GM19372 (cell line): ENCODE measurements at regions not wholly inside any gene's neighbourhood (a gene's known extent, or its start where the extent isn't known, plus 50 kb on each side); places are given as distances from the start of the nearest gene placed in this dataset.

Experiments
- ATAC-seq: cut with Tn5 transposase; IDR thresholded peaks from one replicate; pipeline ENCODE4 v1.9.1; 2021; ENCODE audit warnings: mild to moderate bottlenecking, low read depth, moderate library complexity; ENCODE audit not compliant: unreplicated experiment

GRCh38 chr6:21648475-21649050 is 55.0 kb downstream of the SOX4 start:
- ATAC-seq = peak; percentile 70

- ATAC-seq = no peak
Measured at GRCh38 chr6:21653323-21653722, 59.8 kb downstream of the SOX4 start.

DNA sequence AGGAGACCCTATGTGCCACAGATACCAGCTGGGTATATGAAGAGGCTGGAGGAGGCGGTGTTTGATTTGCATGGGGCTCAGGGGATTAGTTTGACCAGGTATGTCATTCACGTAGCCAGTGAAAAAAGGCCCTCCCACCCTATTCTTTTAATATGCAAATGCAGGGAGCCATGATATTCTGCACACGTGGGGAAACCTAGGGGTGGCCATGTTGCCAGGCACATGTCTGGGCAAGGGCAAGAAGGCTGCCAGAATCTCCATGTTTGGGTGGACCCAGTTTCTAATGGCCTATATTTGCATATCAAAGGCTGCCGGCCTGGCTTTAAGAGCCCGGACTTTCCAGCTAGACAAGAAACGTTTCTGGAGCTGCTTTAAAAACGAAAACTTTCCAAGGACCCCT is 60.4 kb downstream of the SOX4 start:
- no peak for ATAC-seq

- no peak for ATAC-seq
Measured at GRCh38 chr6:21654361-21654760, 60.8 kb downstream of the SOX4 start.

DNA sequence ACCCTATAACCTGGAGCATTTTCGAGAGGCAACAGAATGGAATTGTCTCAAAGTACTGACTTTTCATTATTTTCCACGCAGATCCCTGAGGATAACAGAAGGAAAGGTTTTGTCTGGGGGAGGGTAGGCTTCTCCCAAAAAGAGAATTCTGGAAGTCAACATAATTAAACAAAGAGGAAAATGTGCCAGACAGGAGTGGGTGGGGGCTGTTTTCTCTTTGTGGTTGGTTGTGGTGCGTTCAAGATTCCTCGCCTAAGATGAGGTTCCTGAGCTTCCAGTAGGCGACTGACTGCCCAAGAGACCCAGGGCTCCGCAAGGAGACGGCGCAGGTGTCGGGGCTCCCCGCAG is 70.4 kb downstream of the SOX4 start:
- ATAC-seq = no peak

DNA sequence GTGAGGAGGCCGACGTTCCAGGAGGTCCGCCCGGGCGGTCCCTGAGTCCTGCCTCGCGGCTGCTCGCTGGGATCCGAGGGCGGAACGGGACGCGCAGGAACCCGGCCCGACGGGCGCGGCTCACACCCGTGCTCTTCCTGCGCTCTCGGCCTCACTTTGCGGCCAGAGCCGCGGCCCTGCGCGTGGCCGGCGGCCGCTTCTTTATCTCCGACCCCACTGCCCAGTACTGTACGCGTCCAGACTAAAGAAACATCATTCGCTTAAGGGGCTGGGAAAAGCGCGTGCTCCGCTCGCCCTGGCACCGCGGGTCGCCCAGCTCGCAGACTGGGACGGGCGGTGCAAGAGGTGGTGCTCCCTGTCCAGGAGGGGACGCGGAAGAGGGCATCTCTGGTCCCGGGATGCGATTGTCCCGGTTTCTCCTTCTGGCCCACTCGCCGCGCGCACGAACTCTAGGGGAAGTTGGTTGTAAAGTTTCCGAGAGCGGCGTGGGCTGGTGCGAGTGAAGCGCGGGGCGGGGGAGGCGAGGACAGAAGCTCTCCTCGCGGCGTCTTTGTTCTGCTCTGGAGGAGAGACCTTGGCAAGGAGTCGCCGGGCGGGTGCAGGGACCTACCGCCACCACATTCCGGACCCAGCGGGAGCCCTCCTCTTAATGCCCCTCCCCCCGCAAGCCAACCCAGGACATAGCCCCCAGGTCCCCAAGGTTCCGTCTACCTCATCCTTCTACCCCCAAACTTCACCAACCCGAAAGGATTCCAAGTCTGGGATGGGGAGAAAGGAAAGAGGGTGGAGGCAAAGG is 71.0 kb downstream of the SOX4 start:
- ATAC-seq = no peak

DNA sequence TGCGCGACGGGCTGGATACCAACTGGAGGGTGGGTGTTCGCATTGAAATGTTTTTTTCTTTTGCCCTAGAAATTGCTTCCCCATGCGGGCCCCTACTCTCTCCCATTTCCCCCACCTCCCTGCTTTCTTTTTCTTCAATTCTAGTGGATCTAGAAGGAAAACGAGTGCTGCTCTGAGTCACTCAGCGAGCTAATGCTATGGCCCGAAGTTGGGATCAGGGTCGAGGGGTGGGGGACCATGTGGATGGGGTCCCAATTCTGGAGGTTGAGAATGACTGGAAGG is 71.5 kb downstream of the SOX4 start:
- no peak for ATAC-seq

- no peak for ATAC-seq
Measured at GRCh38 chr6:21665392-21666200, 72.0 kb downstream of the SOX4 start.

DNA sequence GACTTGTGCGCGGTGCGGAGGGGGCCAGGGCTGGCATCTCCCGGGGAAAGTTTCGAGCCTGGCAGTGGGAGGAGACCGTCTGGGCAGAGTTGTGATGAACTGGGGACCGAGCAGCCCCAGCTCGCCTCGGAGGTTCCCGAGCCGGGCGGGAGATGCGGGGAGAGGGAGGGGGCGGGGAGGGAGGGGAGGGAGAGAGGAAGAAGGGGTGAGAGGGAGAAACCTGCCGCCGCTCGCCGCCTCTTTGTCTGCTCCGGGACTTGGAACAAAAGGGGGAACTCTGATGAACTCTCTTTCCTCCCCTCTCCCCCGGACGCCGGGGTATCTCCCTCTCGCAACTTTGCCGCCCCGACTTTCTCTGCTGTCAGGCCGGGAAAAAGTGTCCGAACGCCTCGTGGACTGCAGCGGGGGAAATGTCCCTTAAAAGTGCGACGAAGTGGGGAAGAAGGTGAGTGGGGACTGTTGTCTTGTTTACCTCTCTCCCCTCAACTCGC is 72.7 kb downstream of the SOX4 start:
- no peak for ATAC-seq

DNA sequence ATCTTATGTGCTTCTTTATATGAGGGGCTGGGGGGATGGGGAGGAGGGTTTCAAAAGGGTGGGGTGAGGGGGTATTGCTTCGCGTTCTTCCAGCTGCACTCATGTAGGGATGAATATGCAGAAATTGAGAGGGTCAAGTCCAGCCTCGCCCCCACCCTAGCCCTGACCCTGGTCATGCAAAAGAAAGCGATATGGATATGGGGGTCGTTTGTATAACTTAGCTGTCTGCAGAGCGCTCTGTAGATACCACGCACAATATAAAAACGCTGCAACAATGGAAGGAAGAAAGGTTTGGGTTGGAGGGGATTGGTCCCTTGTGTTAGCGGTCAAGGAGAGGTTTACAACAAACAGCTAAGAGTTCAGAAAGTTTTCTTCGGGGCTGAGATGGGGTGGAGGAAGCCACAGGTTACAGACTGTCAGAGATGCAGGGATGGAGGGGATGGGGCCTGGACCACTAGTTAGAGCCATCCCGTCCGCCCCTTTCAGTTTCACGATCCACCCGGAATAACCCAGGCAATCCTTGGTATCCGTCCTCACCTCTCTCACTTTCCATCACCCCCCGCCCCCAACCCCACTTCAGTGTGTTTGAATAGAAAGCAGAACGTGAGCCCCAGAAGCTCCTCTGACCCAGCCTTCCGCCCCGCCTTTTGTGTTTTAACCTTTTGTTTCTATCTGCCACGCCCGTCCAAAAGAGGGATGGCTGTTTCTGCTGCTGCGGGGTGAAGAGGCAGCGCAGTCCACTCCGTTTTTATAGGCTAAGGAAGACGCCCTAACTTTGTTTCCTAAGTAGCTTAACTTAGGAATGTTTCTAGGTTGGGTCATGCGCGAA is 73.5 kb downstream of the SOX4 start:
- no peak for ATAC-seq

DNA sequence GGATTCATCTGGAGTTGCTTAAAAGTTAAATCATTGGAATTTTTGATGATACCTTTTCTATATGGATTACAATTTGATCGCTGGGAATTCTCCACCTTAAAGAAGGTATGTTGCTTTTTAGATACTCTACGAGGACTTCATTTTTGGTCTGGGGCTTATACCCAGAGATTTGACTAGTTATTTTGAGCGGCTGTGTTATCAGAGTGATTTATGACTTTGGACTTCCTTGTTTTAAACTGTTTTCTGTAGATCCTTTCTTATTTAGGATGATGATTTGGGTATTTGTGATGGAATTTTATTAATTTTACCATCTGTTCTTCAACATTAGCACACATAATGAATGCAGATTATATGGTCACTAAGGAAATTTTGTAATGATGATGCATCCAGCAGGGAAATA is 75.2 kb downstream of the SOX4 start:
- ATAC-seq = no peak

DNA sequence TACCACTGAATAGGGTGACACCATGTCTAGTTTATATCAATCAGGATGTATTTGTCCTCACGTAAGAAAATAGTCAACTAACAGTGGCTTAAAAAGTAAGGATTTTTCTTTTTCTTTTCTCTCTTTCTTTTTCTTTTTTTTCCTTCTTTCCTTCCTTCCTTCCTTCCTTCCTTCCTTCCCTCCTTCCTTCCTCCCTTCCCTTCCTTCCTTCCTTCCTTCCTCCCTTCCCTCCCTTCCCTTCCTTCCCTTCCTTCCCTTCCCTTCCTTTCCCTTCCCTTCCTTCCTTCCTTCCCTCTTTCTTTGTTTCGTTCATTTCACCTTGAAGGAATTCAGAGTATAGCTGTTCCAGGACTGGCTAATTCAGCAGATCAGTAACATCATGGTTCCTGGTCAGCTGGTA is 83.2 kb downstream of the SOX4 start:
- ATAC-seq = no peak

GRCh38 chr6:21678990-21679389 is 85.4 kb downstream of the SOX4 start:
- ATAC-seq = no peak

- ATAC-seq = no peak
Measured at GRCh38 chr6:21679761-21680265, 86.3 kb downstream of the SOX4 start.

DNA sequence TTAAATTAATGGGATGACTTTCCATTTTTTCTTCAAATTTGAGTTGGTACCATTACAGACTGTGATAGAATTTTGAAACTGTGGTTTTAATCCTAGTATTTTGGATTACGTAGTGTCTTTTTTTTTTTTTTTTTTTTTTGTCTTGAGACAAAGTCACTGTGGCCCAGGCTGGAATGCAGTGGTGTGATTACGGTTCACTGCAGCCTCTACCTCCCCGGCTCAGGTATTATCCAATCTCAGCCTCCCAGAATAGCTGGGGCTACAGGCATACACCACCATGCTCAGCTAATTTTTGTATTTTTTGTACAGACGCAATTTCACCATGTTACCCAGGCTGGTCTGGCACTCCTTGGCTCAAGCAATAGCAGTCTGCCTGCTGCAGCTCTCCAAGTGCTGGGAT is 87.1 kb downstream of the SOX4 start:
- no peak for ATAC-seq

- ATAC-seq = no peak
Measured at GRCh38 chr6:21690489-21690888, 96.9 kb downstream of the SOX4 start.

DNA sequence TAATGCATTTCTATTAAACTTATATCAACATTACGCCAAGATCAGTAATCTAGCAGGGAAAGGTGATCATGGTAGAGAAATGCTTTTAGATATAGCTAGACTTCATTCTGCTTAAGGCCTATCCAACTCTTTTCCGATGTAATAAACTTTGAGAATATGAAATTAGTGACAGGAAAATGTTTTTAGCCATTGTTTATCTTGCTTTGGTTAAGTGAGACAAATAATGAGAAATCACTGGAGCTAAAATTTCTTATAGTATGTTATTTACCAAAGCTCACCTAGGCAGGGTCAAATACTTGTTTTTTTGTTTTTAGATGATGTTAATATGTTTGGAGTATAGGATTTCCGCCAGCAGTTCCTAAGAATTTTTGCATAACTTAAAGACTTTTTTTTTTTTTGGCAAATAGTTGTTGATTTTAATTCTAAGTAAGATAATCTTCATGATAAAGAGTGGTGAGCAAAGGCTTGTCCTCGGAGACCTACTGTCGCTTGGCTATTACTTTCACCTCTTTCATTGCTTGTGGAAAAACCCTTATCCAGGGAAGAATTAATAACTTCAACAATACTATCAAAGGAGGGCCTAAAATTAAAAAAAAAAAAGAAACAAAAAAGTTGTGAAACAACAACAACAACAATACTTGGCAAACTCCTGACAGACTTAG is 98.3 kb downstream of the SOX4 start:
- no peak for ATAC-seq

DNA sequence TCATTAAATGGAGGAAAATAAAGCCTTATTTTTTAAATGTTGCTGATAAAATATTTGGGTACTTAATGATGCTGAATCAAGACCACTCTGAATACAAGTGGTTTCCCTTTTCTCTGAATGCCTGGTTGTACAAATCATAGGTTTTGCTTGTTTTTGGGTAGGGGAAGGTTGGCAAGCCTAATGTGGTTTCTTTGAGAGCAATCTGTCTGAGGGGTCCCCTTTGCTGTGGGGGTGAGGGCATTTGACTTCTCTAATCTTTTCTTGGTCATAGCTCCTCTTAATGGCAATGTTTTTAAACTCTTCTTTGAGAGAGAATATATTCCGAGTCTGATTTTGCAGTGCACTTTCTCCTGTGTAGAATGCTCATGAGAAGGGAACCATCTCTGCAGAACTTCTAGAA is 99.2 kb downstream of the SOX4 start:
- ATAC-seq = no peak

DNA sequence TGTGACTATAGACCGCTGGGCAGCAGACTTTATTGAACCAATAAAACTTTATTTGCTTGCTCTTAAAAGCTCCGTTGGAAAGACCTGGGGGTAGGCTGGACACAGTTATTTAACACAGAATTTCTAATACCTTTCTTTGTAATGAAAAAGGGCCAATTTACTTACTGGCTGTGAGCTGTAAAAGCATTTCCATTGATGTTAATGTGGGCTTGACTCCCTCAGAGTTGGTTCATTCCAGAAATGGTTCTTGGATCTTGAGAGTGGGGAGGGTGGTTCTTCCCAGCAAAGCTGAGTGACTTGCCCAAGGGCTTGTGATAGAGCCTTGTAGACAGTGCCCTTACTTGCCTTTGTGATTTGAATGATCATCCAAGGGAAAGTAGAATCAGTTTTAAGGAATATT is 100.6 kb downstream of the SOX4 start:
- ATAC-seq = no peak
